Activated CD8-positive, alpha-beta T cell treated with anti-CD3 and anti-CD28 coated beads, Interleukin-2, amount 10 ng/mL, durations not matched to agents 7 days and 5 days (primary cell): ENCODE measurements at regions not wholly inside any gene's neighbourhood (a gene's known extent, or its start where the extent isn't known, plus 50 kb on each side); places are given as distances from the start of the nearest gene placed in this dataset.
"Not testable (repeated sequence)": the region's sequence is repeated elsewhere in the genome, so short reads cannot be mapped to it uniquely, and the experiment has no call there.

Experiments
- ATAC-seq: fragments of 150-1000 bp; cut with Tn5 transposase; one replicate; pipeline ENCODE4 v1.10.0; 2021; ENCODE audit warnings: moderate library complexity
- CTCF ChIA-PET: fragments of 350-600 bp; sonication (Branson Sonifier 250); formaldehyde crosslinking; loops from one replicate; lab custom pipeline; 2021; ENCODE audit warnings: antibody characterized with exemption; lab: Charles Lee
- POLR2A ChIA-PET: fragments of 350-600 bp; sonication (Branson Sonifier 250); formaldehyde crosslinking; loops from one replicate; lab custom pipeline; 2021; ENCODE audit warnings: antibody characterized with exemption; lab: Charles Lee
- DNase-seq: peaks from one replicate; pipeline ENCODE4 v3.0.0-alpha.2; 2020
- H3K27ac Mint-ChIP-seq: one replicate; pipeline ENCODE4 v1.8.0; 2021; ENCODE audit warnings: mild to moderate bottlenecking, mixed read lengths
- H3K27me3 Mint-ChIP-seq: one replicate; pipeline ENCODE4 v1.8.0; 2021; ENCODE audit warnings: low read depth, mixed read lengths
- H3K36me3 Mint-ChIP-seq: one replicate; pipeline ENCODE4 v1.8.0; 2021; ENCODE audit warnings: low read depth, mixed read lengths
- H3K4me1 Mint-ChIP-seq: one replicate; pipeline ENCODE4 v1.8.0; 2021; ENCODE audit warnings: low read depth, mixed read lengths
- H3K4me3 Mint-ChIP-seq: one replicate; pipeline ENCODE4 v1.8.0; 2021; ENCODE audit warnings: mild to moderate bottlenecking, mixed read lengths
- H3K9me3 Mint-ChIP-seq: one replicate; pipeline ENCODE4 v1.8.0; 2022; ENCODE audit warnings: mixed read lengths; ENCODE audit not compliant: insufficient read depth

GRCh38 chr6:145086197-145086596 lies 649.1 kb downstream of the EPM2A start:
- ChIA-PET POLR2A (no interaction called here), CTCF (no interaction called here)
- H3K9me3 Mint-ChIP-seq, result no peaks in the 10 kb centered on the region
- H3K27me3 Mint-ChIP-seq, result peaks cover 4% of the 10 kb centered on the region
- DNase-seq, result no peak
- no peak overlapping the region for H3K4me3 Mint-ChIP-seq
- H3K36me3 Mint-ChIP-seq, result no peaks in the 10 kb centered on the region
- no peaks in the 10 kb centered on the region for H3K4me1 Mint-ChIP-seq
- no peak overlapping the region for H3K27ac Mint-ChIP-seq
- ATAC-seq, result no peak

- H3K27ac Mint-ChIP-seq, result no peak overlapping the region
- POLR2A ChIA-PET, result no interaction called here
- no peak overlapping the region for H3K4me3 Mint-ChIP-seq
- peaks cover 4% of the 10 kb centered on the region for H3K27me3 Mint-ChIP-seq
- DNase-seq, result no peak
- no peaks in the 10 kb centered on the region for H3K4me1 Mint-ChIP-seq
- ATAC-seq, result no peak
- no peaks in the 10 kb centered on the region for H3K36me3 Mint-ChIP-seq
- no peaks in the 10 kb centered on the region for H3K9me3 Mint-ChIP-seq
- CTCF ChIA-PET, result no interaction called here
These were observed 648.3 kb downstream of the EPM2A start for GRCh38 chr6:145087034-145087433.

- Mint-ChIP-seq H3K27me3 (peaks cover 4% of the 10 kb centered on the region), H3K4me1 (no peaks in the 10 kb centered on the region), H3K27ac (no peak overlapping the region), H3K4me3 (no peak overlapping the region), H3K36me3 (no peaks in the 10 kb centered on the region), H3K9me3 (no peaks in the 10 kb centered on the region)
- CTCF ChIA-PET, result no interaction called here
- POLR2A ChIA-PET, result no interaction called here
- ATAC-seq, result no peak
- DNase-seq, result no peak
These were observed 644.3 kb downstream of the EPM2A start for GRCh38 chr6:145090801-145091585.

- Mint-ChIP-seq H3K27ac (no peak overlapping the region), H3K4me1 (no peaks in the 10 kb centered on the region), H3K4me3 (no peak overlapping the region), H3K27me3 (peaks cover 4% of the 10 kb centered on the region), H3K9me3 (no peaks in the 10 kb centered on the region), H3K36me3 (no peaks in the 10 kb centered on the region)
- CTCF ChIA-PET, result no interaction called here
- POLR2A ChIA-PET, result no interaction called here
- ATAC-seq (no peak), DNase-seq (no peak)
These were observed 643.7 kb downstream of the EPM2A start for GRCh38 chr6:145091586-145092142.

GRCh38 chr6:145092554-145092953 lies 642.8 kb downstream of the EPM2A start:
- H3K4me1 Mint-ChIP-seq, result no peaks in the 10 kb centered on the region
- no peaks in the 10 kb centered on the region for H3K9me3 Mint-ChIP-seq
- ChIA-PET POLR2A (no interaction called here), CTCF (no interaction called here)
- no peak overlapping the region for H3K4me3 Mint-ChIP-seq
- H3K27me3 Mint-ChIP-seq, result peaks cover 4% of the 10 kb centered on the region
- ATAC-seq, result no peak
- DNase-seq, result no peak
- H3K36me3 Mint-ChIP-seq, result no peaks in the 10 kb centered on the region
- no peak overlapping the region for H3K27ac Mint-ChIP-seq

- Mint-ChIP-seq H3K36me3 (no peaks in the 10 kb centered on the region), H3K27ac (no peak overlapping the region), H3K4me3 (no peak overlapping the region), H3K4me1 (no peaks in the 10 kb centered on the region), H3K27me3 (peaks cover 4% of the 10 kb centered on the region), H3K9me3 (no peaks in the 10 kb centered on the region)
- ATAC-seq, result no peak
- ChIA-PET POLR2A (no interaction called here), CTCF (interaction anchor here (0.6 kb wide), 1 partner anchor 334 kb away, joined by 3 read pairs; no protein-coding TSS in a partner anchor)
- no peak for DNase-seq
These were observed 642.1 kb downstream of the EPM2A start for GRCh38 chr6:145093226-145093625.

- H3K27ac Mint-ChIP-seq, result no peak overlapping the region
- H3K4me3 Mint-ChIP-seq, result no peak overlapping the region
- DNase-seq, result no peak
- H3K36me3 Mint-ChIP-seq, result no peaks in the 10 kb centered on the region
- no peak for ATAC-seq
- no peaks in the 10 kb centered on the region for H3K4me1 Mint-ChIP-seq
- ChIA-PET CTCF (no interaction called here), POLR2A (no interaction called here)
- H3K9me3 Mint-ChIP-seq, result no peaks in the 10 kb centered on the region
- H3K27me3 Mint-ChIP-seq, result no peaks in the 10 kb centered on the region
These were observed 638.5 kb downstream of the EPM2A start for GRCh38 chr6:145096846-145097245.

GRCh38 chr6:145098127-145098526 lies 637.2 kb downstream of the EPM2A start:
- H3K27ac Mint-ChIP-seq, POLR2A ChIA-PET, CTCF ChIA-PET, H3K36me3 Mint-ChIP-seq, ATAC-seq, DNase-seq, H3K4me3 Mint-ChIP-seq, H3K9me3 Mint-ChIP-seq, H3K4me1 Mint-ChIP-seq, H3K27me3 Mint-ChIP-seq: not testable (repeated sequence)

- H3K4me1 Mint-ChIP-seq, result no peaks in the 10 kb centered on the region
- CTCF ChIA-PET, result no interaction called here
- H3K36me3 Mint-ChIP-seq, result no peaks in the 10 kb centered on the region
- H3K4me3 Mint-ChIP-seq, result no peak overlapping the region
- POLR2A ChIA-PET, result no interaction called here
- no peak overlapping the region for H3K27ac Mint-ChIP-seq
- no peaks in the 10 kb centered on the region for H3K27me3 Mint-ChIP-seq
- ATAC-seq (no peak), DNase-seq (no peak)
- no peaks in the 10 kb centered on the region for H3K9me3 Mint-ChIP-seq
These were observed 635.6 kb downstream of the EPM2A start for GRCh38 chr6:145099713-145100112.

GRCh38 chr6:145110109-145110508 lies 625.2 kb downstream of the EPM2A start:
- POLR2A ChIA-PET, result no interaction called here
- CTCF ChIA-PET, result no interaction called here
- ATAC-seq, result no peak
- Mint-ChIP-seq H3K9me3 (no peaks in the 10 kb centered on the region), H3K36me3 (no peaks in the 10 kb centered on the region), H3K4me1 (no peaks in the 10 kb centered on the region), H3K27ac (no peak overlapping the region), H3K27me3 (peaks cover 7% of the 10 kb centered on the region), H3K4me3 (no peak overlapping the region)
- DNase-seq, result no peak

GRCh38 chr6:145111407-145111806 lies 623.9 kb downstream of the EPM2A start:
- POLR2A ChIA-PET, H3K9me3 Mint-ChIP-seq, H3K36me3 Mint-ChIP-seq, CTCF ChIA-PET, DNase-seq, H3K27me3 Mint-ChIP-seq, H3K4me1 Mint-ChIP-seq, H3K4me3 Mint-ChIP-seq, ATAC-seq, H3K27ac Mint-ChIP-seq: not testable (repeated sequence)

GRCh38 chr6:145112711-145113148 lies 622.6 kb downstream of the EPM2A start:
- peaks cover 10% of the 10 kb centered on the region for H3K27me3 Mint-ChIP-seq
- no peaks in the 10 kb centered on the region for H3K4me1 Mint-ChIP-seq
- ChIA-PET POLR2A (no interaction called here), CTCF (no interaction called here)
- ATAC-seq (no peak), DNase-seq (no peak)
- H3K4me3 Mint-ChIP-seq, result no peak overlapping the region
- no peaks in the 10 kb centered on the region for H3K9me3 Mint-ChIP-seq
- no peak overlapping the region for H3K27ac Mint-ChIP-seq
- H3K36me3 Mint-ChIP-seq, result no peaks in the 10 kb centered on the region
